ENCODE measurements at regions not wholly inside any gene's neighbourhood (a gene's known extent, or its start where the extent isn't known, plus 50 kb on each side); places are given as distances from the start of the nearest gene placed in this dataset.

GRCh38 chr6:120478650-120479049 lies 855.6 kb downstream of the TBC1D32 start:
- H2BK15ac ChIP-seq (ENCODE audit: low read depth, low read length), result no peak overlapping the region
- no peaks in the 10 kb centered on the region for H3K27me3 ChIP-seq (ENCODE audit: insufficient read depth, low read length)
- WGBS (ENCODE audit: extremely low coverage, insufficient read length, low lambda C conversion rate), result no CpG with 5 or more reads among the region's 1 CpG
- no peak overlapping the region for H4K8ac ChIP-seq (replicated peaks; ENCODE audit: insufficient read length, low read depth, low read length)
- peaks cover 25 to 33% of the 10 kb centered on the region in 2 experiments for H3K9me3 Mint-ChIP-seq
- H3K79me1 ChIP-seq (ENCODE audit: insufficient read depth, low read depth, low read length, poor library complexity, severe bottlenecking), result no peaks in the 10 kb centered on the region
- H2BK12ac ChIP-seq (ENCODE audit: insufficient read length, low read depth, low read length), result no peak overlapping the region
- H3K27ac ChIP-seq (ENCODE audit: insufficient read length, low read depth, low read length), result no peak overlapping the region
- no peak overlapping the region for H3K14ac ChIP-seq (ENCODE audit: insufficient read depth, low read length)
- no peak overlapping the region for H3K56ac ChIP-seq (ENCODE audit: insufficient read length, low read depth, low read length)
- no peak overlapping the region for H2AFZ ChIP-seq (ENCODE audit: low read length)
- no peaks in the 10 kb centered on the region for H3K27me3 Mint-ChIP-seq (ENCODE audit: low read depth)
- H2BK5ac ChIP-seq (ENCODE audit: insufficient read length, low read length), result no peak overlapping the region
- H4K91ac ChIP-seq (ENCODE audit: insufficient read length, low read depth, low read length), result no peak overlapping the region
- H2AK5ac ChIP-seq (ENCODE audit: insufficient read length, low read length), result no peak overlapping the region
- H2BK20ac ChIP-seq (ENCODE audit: low read depth, low read length, poor library complexity, severe bottlenecking), result no peak overlapping the region
- no peak overlapping the region for H4K5ac ChIP-seq (ENCODE audit: insufficient read length, low read depth, low read length)
- H3T11ph ChIP-seq (ENCODE audit: low read length), result no peak overlapping the region
- no peaks in the 10 kb centered on the region for H3K79me2 ChIP-seq (ENCODE audit: insufficient read depth, low read length)
- no peak overlapping the region for H3K4me3 Mint-ChIP-seq
- H3K18ac ChIP-seq (ENCODE audit: insufficient read length, low read depth, low read length), result no peak overlapping the region
- no peak overlapping the region for H2BK120ac ChIP-seq (ENCODE audit: low read depth, low read length, poor library complexity, severe bottlenecking)
- H3K4me1 ChIP-seq (ENCODE audit: insufficient read depth, low read length), result no peaks in the 10 kb centered on the region
- DNase-seq, result no peak
- no peaks in the 10 kb centered on the region for H4K20me1 ChIP-seq (ENCODE audit: control insufficient read depth, insufficient read depth, insufficient read length)
- no peak overlapping the region for H3K9ac ChIP-seq (ENCODE audit: extremely low read depth, insufficient read length, low read length)
- TF ChIP-seq CTCF (conservative IDR thresholded peaks at IDR 0.05), result no peak
- H3K27ac Mint-ChIP-seq, result no peak overlapping the region
- H3K36me3 Mint-ChIP-seq (ENCODE audit: insufficient read depth in 1 of 3, low read depth in 3 of 3), result peaks cover 6 to 26% (median 17%) of the 10 kb centered on the region in 3 experiments; a peak in 6 of 7 replicates
- no peak overlapping the region for H3K23ac ChIP-seq (ENCODE audit: insufficient read length, low read depth, low read length)
- H3K4me1 Mint-ChIP-seq, result no peaks in the 10 kb centered on the region
- H3K9me3 ChIP-seq (ENCODE audit: control insufficient read depth, low read depth, low read length), result no peaks in the 10 kb centered on the region
- H3K4me2 ChIP-seq (ENCODE audit: insufficient read depth, insufficient read length, low read length), result no peak overlapping the region
- H3K23me2 ChIP-seq (ENCODE audit: insufficient read length, low read depth, low read length, poor library complexity, severe bottlenecking), result no peaks in the 10 kb centered on the region
- no peak overlapping the region for H3K4ac ChIP-seq (ENCODE audit: low read depth, low read length)

All from H9 (cell line).